HCT116 (cell line): ENCODE measurements at regions not wholly inside any gene's neighbourhood (a gene's known extent, or its start where the extent isn't known, plus 50 kb on each side); places are given as distances from the start of the nearest gene placed in this dataset.

ENCODE experiments used
- ATAC-seq: fragments of 200-7000 bp; cut with Tn5 transposase; 2 replicates; pipeline ENCODE4 v1.9.1; 2020; ENCODE audit warnings: mild to moderate bottlenecking, moderate library complexity
- BruUV-seq: library from RNA; stranded (reverse); fragments of 400-500 nt; replicated peaks from 2 replicates; lab custom pipeline; 2021; lab: Mats Ljungman, UMichigan
- CTCF ChIA-PET: fragments of 300-600 bp; sonication (Branson Sonifier 250); formaldehyde crosslinking; loops from one replicate; lab custom pipeline; 2021; ENCODE audit warnings: antibody characterized with exemption; lab: Charles Lee
- POLR2A ChIA-PET: fragments of 300-600, 350-600 bp; sonication (Branson Sonifier 250); formaldehyde crosslinking; loops from one replicate; lab custom pipeline; 2021; ENCODE audit warnings: antibody characterized with exemption; lab: Charles Lee
- RAD21 ChIA-PET, 2 experiments: fragments of 300-600 bp; sonication (Branson Sonifier 250); formaldehyde crosslinking; loops; one replicate each; lab custom pipeline; 2023; ENCODE audit warnings: low total read pairs in 2 of 2; ENCODE audit not compliant: uncharacterized antibody in 2 of 2, unreplicated experiment in 2 of 2, low non-redundant PET in 1 of 2; lab: Charles Lee
- DNase-seq: peaks from one replicate; pipeline ENCODE4 v3.0.0-alpha.2; 2010; ENCODE audit warnings: low read depth, low spot score
- H2AFZ ChIP-seq: fragments of 200-600 bp; shearing (Covaris generic), sonication (generic); 2 replicates; pipeline ENCODE4 v1.6.1; 2017; ENCODE audit warnings: low read depth, mixed run types, mixed read lengths, antibody characterized with exemption, low read length; ENCODE audit not compliant: poor library complexity, severe bottlenecking
- H3K27ac ChIP-seq: 2 replicates; pipeline ENCODE4 v1.5.1; 2012; ENCODE audit warnings: low read depth, low read length
- H3K27me3 ChIP-seq: fragments of 200-600 bp; sonication (generic); 2 replicates; pipeline ENCODE4 v1.6.1; 2016; ENCODE audit warnings: mixed run types, low read length, mixed read lengths; ENCODE audit not compliant: insufficient read depth
- H3K36me3 ChIP-seq, 2 experiments: fragments of 200-500 bp in 1 of 2; fragments of 200-600 bp in 1 of 2; sonication (Bioruptor generic) in 1 of 2; sonication (generic) in 1 of 2; 2 replicates each; pipeline versions ENCODE4 v1.5.1 to v1.6.1; 2014 to 2016; ENCODE audit warnings: low read length in 2 of 2, inconsistent platforms in 1 of 2, mixed read lengths in 1 of 2, mixed run types in 1 of 2; ENCODE audit not compliant: insufficient read depth in 2 of 2, control insufficient read depth in 1 of 2
- H3K4me1 ChIP-seq, 2 experiments: fragments of 200-600 bp in 1 of 2; sonication (generic) in 1 of 2; 2 replicates each; pipeline versions ENCODE4 v1.5.1 to v1.6.1; 2012 to 2017; ENCODE audit warnings: low read length in 2 of 2, inconsistent platforms in 1 of 2, mild to moderate bottlenecking in 1 of 2, mixed read lengths in 1 of 2, mixed run types in 1 of 2, moderate library complexity in 1 of 2; ENCODE audit not compliant: insufficient read depth in 2 of 2, control insufficient read depth in 1 of 2
- H3K4me2 ChIP-seq: fragments of 200-600 bp; sonication (generic); 2 replicates; pipeline ENCODE4 v1.6.1; 2017; ENCODE audit warnings: mixed run types, low read length, mixed read lengths
- H3K4me3 ChIP-seq, 2 experiments: fragments of 200-600 bp in 1 of 2; sonication (generic) in 1 of 2; replicated peaks in 1 of 2; 2 replicates each; pipeline ENCODE4 v1.5.1; 2011 to 2016; ENCODE audit warnings: low read length in 2 of 2, control low read depth in 1 of 2, low read depth in 1 of 2, mild to moderate bottlenecking in 1 of 2, mixed read lengths in 1 of 2, mixed run types in 1 of 2
- H3K79me2 ChIP-seq: fragments of 200-600 bp; sonication (generic); 2 replicates; pipeline ENCODE4 v1.6.1; 2017; ENCODE audit warnings: mild to moderate bottlenecking, mixed run types, low read length, moderate library complexity, mixed read lengths; ENCODE audit not compliant: insufficient read depth
- H3K9ac ChIP-seq: fragments of 200-600 bp; sonication (generic); 2 replicates; pipeline ENCODE4 v1.6.1; 2016; ENCODE audit warnings: low read length, mixed read lengths
- H3K9me2 ChIP-seq: fragments of 200-600 bp; sonication (generic), shearing (Covaris generic); 2 replicates; pipeline ENCODE4 v1.6.1; 2017; ENCODE audit warnings: mixed run types, mild to moderate bottlenecking, moderate library complexity; ENCODE audit not compliant: insufficient read depth
- H3K9me3 ChIP-seq, 2 experiments: fragments of 200-500 bp in 1 of 2; fragments of 200-600 bp in 1 of 2; sonication (Bioruptor generic) in 1 of 2; sonication (generic) in 1 of 2; 2 replicates each; pipeline ENCODE4 v1.6.1; 2014 to 2017; ENCODE audit warnings: low read length in 2 of 2, mixed read lengths in 2 of 2, inconsistent platforms in 1 of 2, low read depth in 1 of 2, mild to moderate bottlenecking in 1 of 2, mixed run types in 1 of 2, moderate library complexity in 1 of 2; ENCODE audit not compliant: control insufficient read depth in 1 of 2, insufficient read depth in 1 of 2
- H4K20me1 ChIP-seq: fragments of 200-600 bp; sonication (generic), shearing (Covaris generic); 2 replicates; pipeline ENCODE4 v1.6.1; 2017; ENCODE audit warnings: mixed run types, mild to moderate bottlenecking, moderate library complexity; ENCODE audit not compliant: insufficient read depth
- CEBPB ChIP-seq: IDR thresholded peaks from 2 replicates; pipeline ENCODE4 v1.6.1; 2012; ENCODE audit warnings: low read depth
- FOSL1 ChIP-seq: IDR thresholded peaks from 2 replicates; pipeline ENCODE4 v1.6.1; 2012; ENCODE audit warnings: low read depth
- SP1 ChIP-seq: IDR thresholded peaks from 2 replicates; pipeline ENCODE4 v1.6.1; 2012; ENCODE audit warnings: low read depth
- SRF ChIP-seq: IDR thresholded peaks from 2 replicates; pipeline ENCODE4 v1.6.1; 2012; ENCODE audit warnings: low read depth
- intact Hi-C: fragments of 100-400 bp; cut with micrococcal nuclease; formaldehyde crosslinking; loops from 2 replicates; pipeline ENCODE4 v1.10.0; 2022
- TF ChIP-seq, protein P1 (sequence below), 3 experiments: fragments of 200-600 bp in 1 of 3; sonication (generic) in 1 of 3; IDR thresholded peaks in 2 of 3; conservative IDR thresholded peaks in 1 of 3; 2 replicates each; pipeline ENCODE4 v1.5.1; 2012 to 2017; ENCODE audit warnings: low read depth in 2 of 3, low read length in 2 of 3, antibody characterized with exemption in 1 of 3, borderline replicate concordance in 1 of 3, control low read depth in 1 of 3, mild to moderate bottlenecking in 1 of 3, mixed read lengths in 1 of 3, mixed run types in 1 of 3, moderate library complexity in 1 of 3; ENCODE audit not compliant: insufficient read depth in 1 of 3
- TF ChIP-seq, protein P2 (sequence below): IDR thresholded peaks from 2 replicates; pipeline ENCODE4 v1.6.1; 2011; ENCODE audit warnings: mild to moderate bottlenecking, low read length, moderate library complexity; ENCODE audit not compliant: insufficient replicate concordance; ENCODE audit errors: extremely low read depth
- TF ChIP-seq, protein P3 (sequence below): IDR thresholded peaks from 2 replicates; pipeline ENCODE4 v1.6.1; 2012

DNA sequence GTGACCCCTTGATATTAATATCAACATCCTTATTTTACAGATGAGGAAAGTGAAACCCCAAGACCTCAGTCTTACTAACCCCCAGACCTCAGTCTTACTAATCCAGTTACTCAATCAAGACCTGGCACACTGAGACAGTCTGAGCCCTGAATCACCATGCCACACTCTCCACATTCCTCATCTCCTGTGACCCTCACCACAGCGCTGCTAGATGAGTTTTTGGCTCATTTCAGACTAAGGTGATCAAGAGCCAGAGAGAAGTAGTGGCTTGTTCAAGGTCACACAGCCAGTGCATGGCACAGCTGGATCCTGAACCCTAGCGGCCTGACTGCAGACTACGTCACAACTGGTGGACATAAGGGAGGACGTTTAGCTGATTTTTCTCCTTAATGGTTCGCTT is 579.2 kb downstream of the BCL11B start:
- ChIA-PET RAD21 (no interaction called here), POLR2A (no interaction called here), CTCF (no interaction called here)
- Histone ChIP-seq H3K9me3 (no peaks in the 10 kb centered on the region), H2AFZ (no peak overlapping the region), H3K27me3 (no peaks in the 10 kb centered on the region), H3K27ac (no peak overlapping the region), H3K4me2 (no peak overlapping the region), H3K4me3 (no peak overlapping the region), H3K9me2 (no peaks in the 10 kb centered on the region), H3K79me2 (no peaks in the 10 kb centered on the region), H3K36me3 (no peaks in the 10 kb centered on the region), H4K20me1 (no peaks in the 10 kb centered on the region), H3K9ac (no peak overlapping the region), H3K4me1 (no peaks in the 10 kb centered on the region)
- DNase-seq = no peak
- TF ChIP-seq SRF (no peak), CEBPB (no peak), FOSL1 (no peak), SP1 (no peak)
- TF ChIP-seq, protein P1, sequence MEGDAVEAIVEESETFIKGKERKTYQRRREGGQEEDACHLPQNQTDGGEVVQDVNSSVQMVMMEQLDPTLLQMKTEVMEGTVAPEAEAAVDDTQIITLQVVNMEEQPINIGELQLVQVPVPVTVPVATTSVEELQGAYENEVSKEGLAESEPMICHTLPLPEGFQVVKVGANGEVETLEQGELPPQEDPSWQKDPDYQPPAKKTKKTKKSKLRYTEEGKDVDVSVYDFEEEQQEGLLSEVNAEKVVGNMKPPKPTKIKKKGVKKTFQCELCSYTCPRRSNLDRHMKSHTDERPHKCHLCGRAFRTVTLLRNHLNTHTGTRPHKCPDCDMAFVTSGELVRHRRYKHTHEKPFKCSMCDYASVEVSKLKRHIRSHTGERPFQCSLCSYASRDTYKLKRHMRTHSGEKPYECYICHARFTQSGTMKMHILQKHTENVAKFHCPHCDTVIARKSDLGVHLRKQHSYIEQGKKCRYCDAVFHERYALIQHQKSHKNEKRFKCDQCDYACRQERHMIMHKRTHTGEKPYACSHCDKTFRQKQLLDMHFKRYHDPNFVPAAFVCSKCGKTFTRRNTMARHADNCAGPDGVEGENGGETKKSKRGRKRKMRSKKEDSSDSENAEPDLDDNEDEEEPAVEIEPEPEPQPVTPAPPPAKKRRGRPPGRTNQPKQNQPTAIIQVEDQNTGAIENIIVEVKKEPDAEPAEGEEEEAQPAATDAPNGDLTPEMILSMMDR (IDR thresholded peaks at IDR 0.05 in 2 of 3, conservative IDR thresholded peaks at IDR 0.05 in 1 of 3; ENCODE audit: borderline replicate concordance in 1 of 3, insufficient read depth in 1 of 3, low read depth in 2 of 3, low read length in 2 of 3) = no peak
- TF ChIP-seq, protein P2, sequence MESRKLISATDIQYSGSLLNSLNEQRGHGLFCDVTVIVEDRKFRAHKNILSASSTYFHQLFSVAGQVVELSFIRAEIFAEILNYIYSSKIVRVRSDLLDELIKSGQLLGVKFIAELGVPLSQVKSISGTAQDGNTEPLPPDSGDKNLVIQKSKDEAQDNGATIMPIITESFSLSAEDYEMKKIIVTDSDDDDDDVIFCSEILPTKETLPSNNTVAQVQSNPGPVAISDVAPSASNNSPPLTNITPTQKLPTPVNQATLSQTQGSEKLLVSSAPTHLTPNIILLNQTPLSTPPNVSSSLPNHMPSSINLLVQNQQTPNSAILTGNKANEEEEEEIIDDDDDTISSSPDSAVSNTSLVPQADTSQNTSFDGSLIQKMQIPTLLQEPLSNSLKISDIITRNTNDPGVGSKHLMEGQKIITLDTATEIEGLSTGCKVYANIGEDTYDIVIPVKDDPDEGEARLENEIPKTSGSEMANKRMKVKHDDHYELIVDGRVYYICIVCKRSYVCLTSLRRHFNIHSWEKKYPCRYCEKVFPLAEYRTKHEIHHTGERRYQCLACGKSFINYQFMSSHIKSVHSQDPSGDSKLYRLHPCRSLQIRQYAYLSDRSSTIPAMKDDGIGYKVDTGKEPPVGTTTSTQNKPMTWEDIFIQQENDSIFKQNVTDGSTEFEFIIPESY = no peak
- TF ChIP-seq, protein P3, sequence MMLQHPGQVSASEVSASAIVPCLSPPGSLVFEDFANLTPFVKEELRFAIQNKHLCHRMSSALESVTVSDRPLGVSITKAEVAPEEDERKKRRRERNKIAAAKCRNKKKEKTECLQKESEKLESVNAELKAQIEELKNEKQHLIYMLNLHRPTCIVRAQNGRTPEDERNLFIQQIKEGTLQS = no peak
- no TSS peak for BruUV-seq
- no peak for ATAC-seq
- intact Hi-C loops = no loop called here
